ENCODE measurements at regions not wholly inside any gene's neighbourhood (a gene's known extent, or its start where the extent isn't known, plus 50 kb on each side); places are given as distances from the start of the nearest gene placed in this dataset.

DNA sequence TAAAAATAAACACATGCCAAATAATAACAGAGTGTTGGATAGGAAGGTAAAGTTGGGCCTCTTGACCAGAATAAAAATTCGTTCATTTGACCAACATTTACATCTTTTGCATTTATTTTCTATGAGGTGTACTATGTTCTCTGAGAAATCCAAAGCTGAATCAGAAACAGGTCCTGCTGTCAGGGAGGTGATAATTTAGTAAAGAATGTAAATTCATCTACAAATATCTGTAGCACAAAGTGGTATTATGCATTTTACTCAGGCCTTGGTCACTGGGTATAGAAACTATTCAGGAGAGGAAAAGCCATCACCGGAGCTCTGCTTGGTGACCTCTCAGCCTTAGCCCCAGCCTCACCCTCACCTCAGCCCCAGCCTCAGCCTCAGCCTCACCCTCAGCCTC is 208.9 kb downstream of the SPP2 start:
- TF ChIP-seq EZH2 (IDR thresholded peaks at IDR 0.05; ENCODE audit: borderline replicate concordance, low read length), result no peak
- TF ChIP-seq, protein P1, sequence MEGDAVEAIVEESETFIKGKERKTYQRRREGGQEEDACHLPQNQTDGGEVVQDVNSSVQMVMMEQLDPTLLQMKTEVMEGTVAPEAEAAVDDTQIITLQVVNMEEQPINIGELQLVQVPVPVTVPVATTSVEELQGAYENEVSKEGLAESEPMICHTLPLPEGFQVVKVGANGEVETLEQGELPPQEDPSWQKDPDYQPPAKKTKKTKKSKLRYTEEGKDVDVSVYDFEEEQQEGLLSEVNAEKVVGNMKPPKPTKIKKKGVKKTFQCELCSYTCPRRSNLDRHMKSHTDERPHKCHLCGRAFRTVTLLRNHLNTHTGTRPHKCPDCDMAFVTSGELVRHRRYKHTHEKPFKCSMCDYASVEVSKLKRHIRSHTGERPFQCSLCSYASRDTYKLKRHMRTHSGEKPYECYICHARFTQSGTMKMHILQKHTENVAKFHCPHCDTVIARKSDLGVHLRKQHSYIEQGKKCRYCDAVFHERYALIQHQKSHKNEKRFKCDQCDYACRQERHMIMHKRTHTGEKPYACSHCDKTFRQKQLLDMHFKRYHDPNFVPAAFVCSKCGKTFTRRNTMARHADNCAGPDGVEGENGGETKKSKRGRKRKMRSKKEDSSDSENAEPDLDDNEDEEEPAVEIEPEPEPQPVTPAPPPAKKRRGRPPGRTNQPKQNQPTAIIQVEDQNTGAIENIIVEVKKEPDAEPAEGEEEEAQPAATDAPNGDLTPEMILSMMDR (IDR thresholded peaks at IDR 0.05; ENCODE audit: low read length), result no peak

DNA sequence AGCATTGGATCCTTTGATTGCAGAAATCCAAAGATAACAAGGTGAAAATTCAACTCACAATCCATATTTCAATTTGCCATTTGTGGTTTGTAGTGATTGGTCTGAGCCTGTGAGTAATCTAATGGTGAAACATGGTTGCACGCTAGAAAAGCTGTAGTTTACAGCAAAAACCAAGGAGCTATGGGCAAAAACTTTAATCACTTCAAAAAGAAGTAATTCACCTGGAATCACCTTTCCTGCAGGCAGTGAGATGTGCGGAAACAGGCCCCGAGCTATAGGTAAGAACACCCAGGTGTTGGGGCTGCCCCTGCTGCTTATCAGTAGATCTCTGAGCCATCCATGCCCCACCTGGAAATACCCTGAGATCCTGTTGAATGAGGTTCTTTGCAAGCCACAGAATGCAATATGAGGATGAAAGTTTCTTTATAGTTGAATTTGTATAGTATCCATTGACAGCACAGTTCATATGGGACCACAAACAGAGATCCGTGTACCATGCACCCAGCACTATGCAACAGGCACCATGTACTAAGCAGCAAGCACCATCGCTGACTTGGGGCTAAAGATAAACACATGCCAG is 208.2 kb downstream of the SPP2 start:
- H3K9me2 ChIP-seq (ENCODE audit: low read depth, low read length), result no peaks in the 10 kb centered on the region
- no peaks in the 10 kb centered on the region for H4K20me1 ChIP-seq (ENCODE audit: insufficient read depth, low read length)
- H3K9me3 ChIP-seq (ENCODE audit: low read length), result no peaks in the 10 kb centered on the region
- H3K27ac ChIP-seq (ENCODE audit: low read depth, low read length, poor library complexity, severe bottlenecking), result no peak overlapping the region
- H3K4me1 ChIP-seq (ENCODE audit: insufficient read depth, low read length, severe bottlenecking), result no peaks in the 10 kb centered on the region
- H3K9ac ChIP-seq (ENCODE audit: low read length), result no peak overlapping the region
- H3K79me2 ChIP-seq (ENCODE audit: insufficient read depth, low read length), result no peaks in the 10 kb centered on the region
- H3K27me3 ChIP-seq (ENCODE audit: insufficient read depth, low read length), result peaks cover 7% of the 10 kb centered on the region; the same call in 1 of the 2 replicates
- no peak overlapping the region for H2AFZ ChIP-seq (ENCODE audit: low read length)
- H3K4me3 ChIP-seq (ENCODE audit: low read depth, low read length, poor library complexity, severe bottlenecking), result no peak overlapping the region
- H3K36me3 ChIP-seq (ENCODE audit: insufficient read depth, low read length), result no peaks in the 10 kb centered on the region; the same call in 1 of the 2 replicates
- no peak for TF ChIP-seq EZH2 (IDR thresholded peaks at IDR 0.05; ENCODE audit: borderline replicate concordance, low read length)
- TF ChIP-seq, protein P1 (IDR thresholded peaks at IDR 0.05; ENCODE audit: low read length), result no peak
- H3F3A ChIP-seq (ENCODE audit: insufficient read depth, low read length), result no peaks in the 10 kb centered on the region
- H3K4me2 ChIP-seq (ENCODE audit: low read length), result no peak overlapping the region

More for the DNA sequence above, 208.9 kb downstream of the SPP2 start:
- H2AFZ ChIP-seq (ENCODE audit: low read length), result no peak overlapping the region
- H3K4me3 ChIP-seq (ENCODE audit: low read depth, low read length, poor library complexity, severe bottlenecking), result no peak overlapping the region
- peaks cover 7% of the 10 kb centered on the region; the same call in 1 of the 2 replicates for H3K27me3 ChIP-seq (ENCODE audit: insufficient read depth, low read length)
- no peak overlapping the region for H3K4me2 ChIP-seq (ENCODE audit: low read length)
- no peaks in the 10 kb centered on the region for H3K79me2 ChIP-seq (ENCODE audit: insufficient read depth, low read length)
- H3F3A ChIP-seq (ENCODE audit: insufficient read depth, low read length), result no peaks in the 10 kb centered on the region
- no peaks in the 10 kb centered on the region; the same call in 1 of the 2 replicates for H3K36me3 ChIP-seq (ENCODE audit: insufficient read depth, low read length)
- no peak overlapping the region for H3K27ac ChIP-seq (ENCODE audit: low read depth, low read length, poor library complexity, severe bottlenecking)
- H3K4me1 ChIP-seq (ENCODE audit: insufficient read depth, low read length, severe bottlenecking), result no peaks in the 10 kb centered on the region
- no peak overlapping the region for H3K9ac ChIP-seq (ENCODE audit: low read length)
- no peaks in the 10 kb centered on the region for H3K9me3 ChIP-seq (ENCODE audit: low read length)
- H4K20me1 ChIP-seq (ENCODE audit: insufficient read depth, low read length), result no peaks in the 10 kb centered on the region
- no peaks in the 10 kb centered on the region for H3K9me2 ChIP-seq (ENCODE audit: low read depth, low read length)

DNA sequence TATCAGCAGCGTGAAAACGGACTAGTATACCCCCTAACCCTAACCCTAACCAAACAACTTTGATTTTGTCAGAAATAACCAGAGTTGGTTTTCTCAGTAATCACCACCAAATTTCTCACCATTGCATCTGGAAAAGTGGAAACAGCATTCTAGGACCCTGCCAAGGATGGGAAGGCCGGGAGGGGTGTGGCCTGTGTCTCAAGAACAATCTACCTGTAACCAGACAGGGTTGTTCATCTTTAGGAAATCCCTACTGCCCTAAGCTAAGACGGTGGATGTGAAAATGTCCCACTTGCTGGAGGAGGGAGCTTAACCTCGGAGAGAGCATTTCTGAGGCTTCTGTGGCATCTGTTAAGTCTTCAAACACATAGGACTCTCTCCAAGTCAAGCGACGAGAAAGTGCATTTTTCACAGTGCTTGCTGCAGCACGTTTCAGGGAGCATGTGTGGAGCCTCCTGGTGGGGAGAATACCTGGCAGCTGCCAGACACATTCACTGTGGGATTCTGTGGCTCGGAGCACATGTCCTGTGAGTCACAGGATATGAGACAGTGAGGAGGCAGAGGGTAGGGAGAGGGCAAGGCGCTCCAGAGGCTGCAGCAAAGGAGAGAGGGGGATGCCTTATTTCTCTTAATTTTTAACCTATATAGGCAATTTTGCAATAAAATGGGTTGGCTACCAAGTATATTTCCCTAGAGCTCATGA is 207.5 kb downstream of the SPP2 start:
- no peaks in the 10 kb centered on the region for H3K4me1 ChIP-seq (ENCODE audit: insufficient read depth, low read length, severe bottlenecking)

More for the DNA sequence above, 207.5 kb downstream of the SPP2 start:
- Histone ChIP-seq H3K27me3 (ENCODE audit: insufficient read depth, low read length) (peaks cover 7% of the 10 kb centered on the region; the same call in 1 of the 2 replicates), H3K9me2 (ENCODE audit: low read depth, low read length) (no peaks in the 10 kb centered on the region), H3K36me3 (ENCODE audit: insufficient read depth, low read length) (no peaks in the 10 kb centered on the region; the same call in 1 of the 2 replicates), H3K79me2 (ENCODE audit: insufficient read depth, low read length) (no peaks in the 10 kb centered on the region), H3K9me3 (ENCODE audit: low read length) (no peaks in the 10 kb centered on the region), H3F3A (ENCODE audit: insufficient read depth, low read length) (no peaks in the 10 kb centered on the region), H4K20me1 (ENCODE audit: insufficient read depth, low read length) (no peaks in the 10 kb centered on the region), H2AFZ (ENCODE audit: low read length) (no peak overlapping the region), H3K27ac (ENCODE audit: low read depth, low read length, poor library complexity, severe bottlenecking) (no peak overlapping the region), H3K4me3 (ENCODE audit: low read depth, low read length, poor library complexity, severe bottlenecking) (no peak overlapping the region), H3K9ac (ENCODE audit: low read length) (no peak overlapping the region), H3K4me2 (ENCODE audit: low read length) (no peak overlapping the region)
- TF ChIP-seq EZH2 (IDR thresholded peaks at IDR 0.05; ENCODE audit: borderline replicate concordance, low read length), result no peak
- TF ChIP-seq, protein P1 (IDR thresholded peaks at IDR 0.05; ENCODE audit: low read length), result no peak
